GM12891 (cell line): ENCODE measurements at regions not wholly inside any gene's neighbourhood (a gene's known extent, or its start where the extent isn't known, plus 50 kb on each side); places are given as distances from the start of the nearest gene placed in this dataset.
"Not testable (repeated sequence)": the region's sequence is repeated elsewhere in the genome, so short reads cannot be mapped to it uniquely, and the experiment has no call there.

Experiments used
- DNase-seq: peaks from one replicate; pipeline ENCODE4 v3.0.0; 2011; ENCODE audit warnings: low spot score; ENCODE audit not compliant: insufficient read length
- FAIRE-seq: peaks from 2 replicates; lab custom pipeline; 2011; peaks lifted over from hg19 to GRCh38; lab: Jason Lieb, UNC
- PAX5 ChIP-seq: IDR thresholded peaks from 2 replicates; pipeline ENCODE4 v1.6.1; 2011; ENCODE audit warnings: low read length, moderate library complexity, mild to moderate bottlenecking; ENCODE audit not compliant: insufficient read depth, severe bottlenecking
- POLR2A ChIP-seq: IDR thresholded peaks from 2 replicates; pipeline ENCODE4 v1.6.1; 2011; ENCODE audit warnings: low read depth, low read length, control low read depth
- POLR2AphosphoS5 ChIP-seq: IDR thresholded peaks from 2 replicates; pipeline ENCODE4 v1.6.1; 2011; ENCODE audit warnings: low read depth, low read length, control low read depth
- POU2F2 ChIP-seq: IDR thresholded peaks from 2 replicates; pipeline ENCODE4 v1.6.1; 2011; ENCODE audit warnings: low read depth, mild to moderate bottlenecking, control low read depth, low read length, moderate library complexity
- SPI1 ChIP-seq: IDR thresholded peaks from 2 replicates; pipeline ENCODE4 v1.6.1; 2011; ENCODE audit warnings: low read depth, low read length, control low read depth
- TAF1 ChIP-seq: IDR thresholded peaks from 2 replicates; pipeline ENCODE4 v1.6.1; 2011; ENCODE audit warnings: low read depth, low read length, control low read depth

DNA sequence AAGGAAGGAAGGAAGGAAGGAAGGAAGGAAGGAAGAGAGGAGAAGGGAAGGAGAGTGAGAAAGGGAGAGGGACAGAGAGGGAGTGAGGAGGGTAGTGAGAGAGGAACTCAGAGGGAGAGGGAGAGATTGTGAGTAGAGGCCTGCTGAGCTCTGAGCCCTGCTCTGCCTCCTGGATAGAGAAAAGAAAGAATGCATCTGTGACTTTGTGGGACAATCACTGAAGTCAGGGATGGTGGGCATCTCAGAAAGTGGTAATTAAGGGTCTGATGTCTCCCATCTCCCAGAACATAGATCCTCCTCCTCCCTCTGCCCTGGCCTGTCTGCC, 142.9 kb upstream of the BANK1 start:
- no peak for DNase-seq
- TF ChIP-seq SPI1 (no peak), POU2F2 (no peak), POLR2A (no peak), TAF1 (no peak), POLR2AphosphoS5 (no peak), PAX5 (no peak)
- FAIRE-seq = no peak

DNA sequence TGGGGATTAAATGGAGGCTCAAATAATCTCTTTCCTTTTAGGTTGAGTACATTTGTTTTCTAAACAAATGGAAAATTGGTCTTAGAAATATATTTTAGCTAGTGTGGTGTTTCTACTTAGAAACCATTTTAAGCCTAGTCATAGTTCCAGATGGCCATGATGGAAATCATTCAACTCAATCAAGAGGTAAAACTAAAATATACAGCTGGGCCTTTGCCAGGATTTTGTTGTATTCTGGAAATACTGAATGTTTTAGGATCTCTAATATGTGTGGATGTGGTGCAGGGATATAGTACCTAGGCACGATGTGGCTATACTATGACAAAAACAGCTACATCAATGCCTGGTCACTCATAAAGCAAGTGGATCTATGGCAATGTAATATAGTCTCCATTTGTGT, 146.0 kb upstream of the BANK1 start:
- no peak for TF ChIP-seq SPI1
- DNase-seq (no peak), FAIRE-seq (no peak)

- FAIRE-seq = no peak
- no peak for DNase-seq
- TF ChIP-seq POLR2A (no peak), POU2F2 (no peak), TAF1 (no peak), SPI1 (no peak), PAX5 (no peak), POLR2AphosphoS5 (no peak)
These were observed 147.2 kb upstream of the BANK1 start for GRCh38 chr4:101643186-101643837.

GRCh38 chr4:101632766-101633165, 157.8 kb upstream of the BANK1 start:
- not testable (repeated sequence) for FAIRE-seq, DNase-seq

GRCh38 chr4:101630319-101630986, 160.1 kb upstream of the BANK1 start:
- FAIRE-seq = no peak
- DNase-seq = no peak
- no peak for TF ChIP-seq POLR2A
- TF ChIP-seq POLR2AphosphoS5 = no peak
- TF ChIP-seq PAX5 = no peak
- TF ChIP-seq TAF1 = no peak
- TF ChIP-seq SPI1 = no peak

DNA sequence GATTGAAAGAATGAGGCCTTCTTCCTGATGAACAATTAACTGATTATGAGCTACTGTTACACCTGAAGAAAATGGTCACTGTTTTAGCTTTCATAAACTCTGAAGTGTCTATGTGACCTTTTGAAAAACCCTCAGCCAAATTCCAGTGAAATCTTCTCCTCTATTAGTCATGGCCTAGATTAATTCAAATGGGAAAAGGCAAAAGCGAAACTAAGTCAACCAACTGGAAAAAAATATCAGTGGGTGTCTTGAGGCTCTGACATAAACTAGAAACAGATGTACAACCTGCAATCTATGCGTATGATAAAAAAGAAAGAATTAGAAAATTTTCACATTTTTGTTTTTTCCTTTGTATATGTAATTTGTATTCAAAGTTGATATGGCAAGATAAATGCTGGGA, 169.4 kb upstream of the BANK1 start:
- no peak for TF ChIP-seq POLR2AphosphoS5
- TF ChIP-seq POLR2A = no peak
- no peak for TF ChIP-seq SPI1
- TF ChIP-seq POU2F2 = no peak
- no peak for TF ChIP-seq PAX5
- no peak for TF ChIP-seq TAF1
- FAIRE-seq = no peak

GRCh38 chr4:101615652-101616051, 174.9 kb upstream of the BANK1 start:
- DNase-seq (no peak), FAIRE-seq (no peak)
- TF ChIP-seq POLR2A = no peak
- no peak for TF ChIP-seq SPI1
- TF ChIP-seq POLR2AphosphoS5 = no peak
- no peak for TF ChIP-seq TAF1
- no peak for TF ChIP-seq PAX5
- TF ChIP-seq POU2F2 = no peak

More for the DNA sequence above, 169.4 kb upstream of the BANK1 start:
- no peak for DNase-seq

DNA sequence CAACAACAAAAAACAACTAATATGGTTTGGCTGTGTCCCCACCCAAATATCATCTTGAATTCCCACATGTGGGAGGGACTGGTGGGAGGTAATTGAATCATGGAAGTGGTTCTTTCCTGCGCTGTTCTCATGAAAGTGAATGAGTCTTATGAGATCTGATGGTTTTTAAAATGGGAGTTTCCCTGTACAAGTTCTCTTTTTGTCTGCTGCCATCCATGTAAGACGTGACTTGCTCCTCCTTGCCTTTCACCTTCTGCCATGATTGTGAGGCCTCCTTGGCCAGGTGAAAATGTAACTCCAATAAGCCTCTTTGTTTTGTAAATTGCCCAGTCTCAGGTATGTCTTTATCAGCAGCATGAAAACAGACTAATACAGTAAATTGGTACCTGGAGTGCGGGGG, 183.5 kb upstream of the BANK1 start:
- not testable (repeated sequence) for DNase-seq, FAIRE-seq

GRCh38 chr4:101604976-101605375, 185.6 kb upstream of the BANK1 start:
- DNase-seq = no peak
- no peak for TF ChIP-seq SPI1
- TF ChIP-seq POLR2AphosphoS5 = no peak
- no peak for TF ChIP-seq POU2F2
- no peak for TF ChIP-seq TAF1
- no peak for TF ChIP-seq POLR2A
- TF ChIP-seq PAX5 = no peak
- no peak for FAIRE-seq

DNA sequence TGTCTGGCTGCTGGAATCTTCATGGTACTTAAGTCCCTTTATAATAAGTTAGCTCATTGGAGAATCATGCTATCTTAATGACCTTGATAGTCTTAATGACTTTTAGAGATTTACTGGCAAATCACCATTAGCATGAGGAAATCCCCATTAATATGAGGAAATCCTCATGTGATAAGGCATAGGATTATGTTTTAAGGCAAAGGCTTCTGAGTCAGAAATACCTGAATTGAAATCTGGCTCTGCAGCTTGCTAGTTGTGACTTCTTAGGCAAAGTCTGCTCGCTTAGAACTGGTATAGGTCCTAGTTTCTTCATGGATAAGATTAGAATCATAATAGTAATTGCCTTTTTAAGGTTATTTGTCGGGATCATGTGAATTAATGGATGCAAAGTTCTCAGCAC, 190.2 kb upstream of the BANK1 start:
- TF ChIP-seq PAX5 (no peak), POLR2AphosphoS5 (no peak), POLR2A (no peak), TAF1 (no peak), SPI1 (no peak)
- DNase-seq (no peak), FAIRE-seq (no peak)

GRCh38 chr4:101599620-101600019, 190.9 kb upstream of the BANK1 start:
- no peak for TF ChIP-seq SPI1
- no peak for TF ChIP-seq POLR2AphosphoS5
- TF ChIP-seq PAX5 = no peak
- no peak for TF ChIP-seq POU2F2
- no peak for TF ChIP-seq TAF1
- no peak for TF ChIP-seq POLR2A
- FAIRE-seq = no peak
- no peak for DNase-seq

DNA sequence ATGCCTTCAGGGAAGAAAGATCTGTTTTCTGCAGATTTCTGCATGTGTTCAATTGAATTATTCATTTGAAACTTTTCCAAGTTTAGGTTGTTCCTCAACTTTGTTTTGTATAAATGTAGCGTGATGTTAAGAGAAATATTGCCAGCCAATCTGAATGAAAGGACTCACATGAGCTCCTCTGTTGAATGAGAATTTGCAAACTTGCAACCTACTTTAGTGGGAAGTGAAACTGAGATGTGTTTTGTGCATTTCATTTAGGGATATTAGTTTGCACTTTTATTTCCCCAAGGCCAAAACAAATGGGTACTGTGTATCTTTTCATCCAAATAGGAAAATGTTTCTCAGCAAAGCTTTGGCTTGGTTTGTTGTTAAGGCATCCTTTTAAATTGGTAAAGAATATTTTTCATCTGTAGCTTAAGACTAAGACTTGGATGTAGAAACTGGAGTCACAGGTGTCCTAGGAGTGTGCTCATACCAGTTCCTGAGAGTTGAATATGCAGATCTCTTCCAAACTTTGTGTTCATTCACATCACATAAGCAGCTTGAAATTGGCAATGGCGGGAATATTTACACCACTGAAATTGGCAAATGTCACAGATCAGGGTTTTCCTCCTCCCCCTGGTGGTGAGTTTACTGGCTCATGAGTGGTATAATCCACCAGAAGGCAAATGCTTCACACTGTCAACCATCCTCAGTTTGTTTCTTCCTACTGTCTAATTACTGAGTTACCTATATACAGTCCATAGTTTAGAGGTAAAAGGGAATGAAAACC, 193.6 kb upstream of the BANK1 start:
- no peak for DNase-seq
- TF ChIP-seq SPI1 (peak; percentile 85), POLR2AphosphoS5 (no peak)
- FAIRE-seq = peak; percentile 66
